Ascending aorta (tissue), 2 donors: ENCODE measurements at regions not wholly inside any gene's neighbourhood (a gene's known extent, or its start where the extent isn't known, plus 50 kb on each side); places are given as distances from the start of the nearest gene placed in this dataset.

ENCODE experiments used
- DNase-seq, 2 donors: peaks; one replicate each; pipeline ENCODE4 v3.0.0-alpha.2; 2019; ENCODE audit warnings: low spot score in 2 of 2
- H3K27ac ChIP-seq, 2 donors: fragments of 200-600 bp; sonication (generic); one replicate each; pipeline ENCODE4 v1.5.1; 2016 to 2017; ENCODE audit warnings: mild to moderate bottlenecking in 1 of 2
- H3K27me3 ChIP-seq: fragments of 200-600 bp; sonication (generic); one replicate; pipeline ENCODE4 v1.5.1; 2017
- H3K36me3 ChIP-seq, 2 donors: fragments of 200-600 bp; sonication (generic); one replicate each; pipeline ENCODE4 v1.5.1; 2016
- H3K4me1 ChIP-seq, 2 donors: fragments of 200-600 bp; sonication (generic); one replicate each; pipeline ENCODE4 v1.5.1; 2016 to 2017; ENCODE audit warnings: mild to moderate bottlenecking in 1 of 2
- H3K4me3 ChIP-seq, 2 donors: fragments of 200-600 bp; sonication (generic); one replicate each; pipeline ENCODE4 v1.5.1; 2016 to 2017; ENCODE audit warnings: mild to moderate bottlenecking in 1 of 2
- H3K9me3 ChIP-seq, 2 donors: fragments of 200-600 bp; sonication (generic); one replicate each; pipeline ENCODE4 v1.5.1; 2016
- CTCF ChIP-seq, 3 experiments: fragments of 200-600 bp in 2 of 3; fragments of 450-650 bp in 1 of 3; sonication (generic) in 2 of 3; IDR thresholded peaks; one replicate each; pipeline ENCODE4 v1.5.1; 2016 to 2019; ENCODE audit warnings: antibody characterized with exemption in 3 of 3, mild to moderate bottlenecking in 1 of 3, moderate library complexity in 1 of 3
- intact Hi-C: fragments of 100-400 bp; cut with DNase I; formaldehyde crosslinking; loops from one replicate; pipeline ENCODE4 v1.15.1; 2023

DNA sequence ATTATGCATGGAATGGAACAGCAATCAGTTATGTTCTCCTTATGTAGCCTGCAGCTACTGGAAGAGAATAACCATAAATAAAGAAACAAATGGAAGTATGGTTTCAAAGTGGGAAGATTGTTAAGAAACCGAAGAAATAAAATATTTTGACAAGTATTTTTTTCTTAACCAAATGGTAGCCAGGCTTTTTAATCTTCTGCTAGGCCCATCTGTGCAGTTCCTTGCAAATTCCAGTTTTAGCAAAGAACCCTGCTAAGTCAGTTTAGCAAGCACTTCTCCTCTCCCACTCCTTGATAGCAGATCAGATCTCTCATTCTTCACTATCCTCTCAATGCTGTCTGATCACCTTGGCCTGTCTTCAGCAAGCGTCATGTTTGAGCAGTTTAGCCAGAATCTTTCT is 111.1 kb upstream of the PRDM9 start:
- Histone ChIP-seq H3K27me3 (no peaks in the 10 kb centered on the region), H3K4me1 (no peaks in the 10 kb centered on the region), H3K36me3 (no peaks in the 10 kb centered on the region), H3K4me3 (no peak overlapping the region), H3K9me3 (no peaks in the 10 kb centered on the region), H3K27ac (no peak overlapping the region)
- intact Hi-C loops: no loop called here
- no peak for TF ChIP-seq CTCF (IDR thresholded peaks at IDR 0.05)
- no peak for DNase-seq

DNA sequence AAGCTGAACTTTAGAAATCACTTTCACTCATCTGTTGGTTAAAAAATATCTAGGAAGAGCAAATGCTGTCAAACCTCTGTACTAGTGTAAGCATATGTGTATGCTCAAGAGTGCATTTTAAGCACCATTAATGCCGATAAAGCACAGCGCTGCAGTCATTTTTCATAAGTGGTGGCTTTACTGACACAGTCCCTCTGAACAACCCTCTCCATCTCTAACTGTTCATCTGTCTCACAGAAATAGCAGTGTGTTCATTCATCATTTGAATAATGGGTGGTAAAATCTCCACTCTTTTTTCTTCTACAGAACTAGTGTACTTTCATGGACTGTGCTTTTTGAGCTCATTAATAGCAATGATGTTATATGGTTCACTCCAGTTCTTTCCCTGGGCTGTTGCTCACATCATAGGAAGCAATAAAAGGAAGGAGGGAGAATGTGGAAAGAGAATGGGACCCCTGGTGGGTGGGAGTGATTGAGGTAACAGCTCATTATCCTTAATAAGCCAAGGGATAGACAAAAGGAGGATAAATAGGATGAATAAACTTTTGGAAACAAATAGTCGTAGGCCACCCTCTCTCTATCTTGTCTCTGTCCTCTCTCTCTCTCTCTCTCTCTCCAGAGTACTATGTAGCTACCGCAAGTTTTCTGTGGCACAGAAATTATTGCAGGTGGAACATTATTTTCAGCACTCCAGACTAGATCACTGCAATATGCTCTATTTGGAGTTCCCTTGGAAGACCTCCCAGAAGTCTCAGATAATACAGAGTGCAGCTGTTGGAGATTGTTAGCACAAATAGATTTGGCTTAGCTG is 117.9 kb upstream of the PRDM9 start:
- no peak overlapping the region for H3K4me3 ChIP-seq
- no peak overlapping the region for H3K27ac ChIP-seq
- intact Hi-C loops: no loop called here
- H3K27me3 ChIP-seq: no peaks in the 10 kb centered on the region
- no peak for TF ChIP-seq CTCF (IDR thresholded peaks at IDR 0.05)
- no peaks in the 10 kb centered on the region for H3K36me3 ChIP-seq
- H3K9me3 ChIP-seq: no peaks in the 10 kb centered on the region
- DNase-seq: no peak
- H3K4me1 ChIP-seq: no peaks in the 10 kb centered on the region

- intact Hi-C loops: no loop called here
- no peaks in the 10 kb centered on the region for H3K36me3 ChIP-seq
- no peaks in the 10 kb centered on the region for H3K27me3 ChIP-seq
These were observed 122.4 kb upstream of the PRDM9 start for GRCh38 chr5:23385036-23385435.

DNA sequence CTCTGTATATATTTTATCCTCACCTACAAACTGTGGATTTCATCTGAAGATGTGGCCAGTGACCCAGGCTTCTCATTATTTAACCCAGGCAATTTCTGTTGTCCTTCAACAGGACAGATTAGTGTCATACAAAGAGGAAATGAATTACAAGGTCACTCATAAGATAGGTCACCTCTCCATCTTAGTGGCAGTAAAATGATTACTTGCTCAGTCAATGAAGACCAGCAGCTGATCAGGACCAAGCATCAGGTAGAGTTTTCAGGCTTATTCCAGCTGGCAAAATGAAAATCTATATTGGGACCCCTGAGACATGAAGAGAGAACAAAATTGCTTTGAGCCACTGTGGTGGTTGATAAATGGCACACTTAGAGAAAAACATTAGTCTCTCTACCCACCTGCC is 135.2 kb upstream of the PRDM9 start:
- no peak for TF ChIP-seq CTCF (IDR thresholded peaks at IDR 0.05)
- intact Hi-C loops: no loop called here
- no peak overlapping the region for H3K4me3 ChIP-seq
- DNase-seq: no peak
- H3K36me3 ChIP-seq: no peaks in the 10 kb centered on the region
- no peaks in the 10 kb centered on the region for H3K27me3 ChIP-seq
- H3K27ac ChIP-seq: no peak overlapping the region
- no peaks in the 10 kb centered on the region for H3K4me1 ChIP-seq
- H3K9me3 ChIP-seq: no peaks in the 10 kb centered on the region

More at GRCh38 chr5:23385036-23385435, 122.4 kb upstream of the PRDM9 start:
- TF ChIP-seq CTCF (IDR thresholded peaks at IDR 0.05): no peak
- no peak for DNase-seq
- Histone ChIP-seq H3K27ac (no peak overlapping the region), H3K4me3 (no peak overlapping the region), H3K9me3 (no peaks in the 10 kb centered on the region), H3K4me1 (no peaks in the 10 kb centered on the region)

DNA sequence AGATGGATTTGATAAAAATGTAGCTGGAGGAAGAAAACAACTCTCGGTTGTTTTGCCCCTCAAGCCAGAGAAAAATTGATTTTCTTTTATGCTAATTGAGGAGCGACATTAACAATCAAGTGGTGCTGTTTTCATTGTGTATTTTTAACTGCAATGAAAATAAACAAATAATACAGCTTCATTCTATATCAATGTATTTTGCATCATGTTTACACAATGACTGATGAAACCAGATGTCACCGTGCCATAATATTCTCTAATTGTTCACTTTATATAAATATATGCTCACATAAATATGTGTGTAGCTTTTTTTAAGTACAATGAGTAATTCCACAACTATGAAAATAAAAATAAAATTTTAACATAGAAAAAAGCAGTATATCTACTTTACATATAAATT is 139.0 kb upstream of the PRDM9 start:
- no peak overlapping the region for H3K27ac ChIP-seq
- intact Hi-C loops: no loop called here
- H3K4me1 ChIP-seq: no peaks in the 10 kb centered on the region
- no peak overlapping the region for H3K4me3 ChIP-seq
- no peak for DNase-seq
- no peaks in the 10 kb centered on the region for H3K36me3 ChIP-seq
- H3K9me3 ChIP-seq: no peaks in the 10 kb centered on the region
- TF ChIP-seq CTCF (IDR thresholded peaks at IDR 0.05): no peak
- H3K27me3 ChIP-seq: no peaks in the 10 kb centered on the region
